ENCODE measurements at regions not wholly inside any gene's neighbourhood (a gene's known extent, or its start where the extent isn't known, plus 50 kb on each side); places are given as distances from the start of the nearest gene placed in this dataset.
A peak's percentile ranks its signal among the peaks of the same experiment; 100 is the strongest.
"Not testable (repeated sequence)": the region's sequence is repeated elsewhere in the genome, so short reads cannot be mapped to it uniquely, and the experiment has no call there.

- DNase-seq (ENCODE audit: low read depth), result not testable (repeated sequence)
Measured at GRCh38 chr20:30295967-30296366, 961.5 kb upstream of the DEFB115 start.

- DNase-seq (ENCODE audit: low read depth), result not testable (repeated sequence)
Measured at GRCh38 chr20:30297878-30298595, 959.4 kb upstream of the DEFB115 start.

- not testable (repeated sequence) for DNase-seq (ENCODE audit: low read depth)
Measured at GRCh38 chr20:30300220-30300642, 957.2 kb upstream of the DEFB115 start.

GRCh38 chr20:30302786-30303185 lies 954.7 kb upstream of the DEFB115 start:
- DNase-seq (ENCODE audit: low read depth), result not testable (repeated sequence)

GRCh38 chr20:30309938-30310337 lies 947.5 kb upstream of the DEFB115 start:
- not testable (repeated sequence) for DNase-seq (ENCODE audit: low read depth)

GRCh38 chr20:30310385-30310784 lies 947.1 kb upstream of the DEFB115 start:
- DNase-seq (ENCODE audit: low read depth), result not testable (repeated sequence)

- DNase-seq (ENCODE audit: low read depth), result not testable (repeated sequence)
Measured at GRCh38 chr20:30312220-30312619, 945.2 kb upstream of the DEFB115 start.

- not testable (repeated sequence) for DNase-seq (ENCODE audit: low read depth)
Measured at GRCh38 chr20:30313660-30314059, 943.8 kb upstream of the DEFB115 start.

GRCh38 chr20:30316063-30316462 lies 941.4 kb upstream of the DEFB115 start:
- not testable (repeated sequence) for DNase-seq (ENCODE audit: low read depth)

- not testable (repeated sequence) for DNase-seq (ENCODE audit: low read depth)
Measured at GRCh38 chr20:30316532-30317299, 940.7 kb upstream of the DEFB115 start.

- not testable (repeated sequence) for DNase-seq (ENCODE audit: low read depth)
Measured at GRCh38 chr20:30333744-30334143, 923.7 kb upstream of the DEFB115 start.

GRCh38 chr20:30337556-30337955 lies 919.9 kb upstream of the DEFB115 start:
- not testable (repeated sequence) for DNase-seq (ENCODE audit: low read depth)

GRCh38 chr20:30348932-30349331 lies 908.5 kb upstream of the DEFB115 start:
- not testable (repeated sequence) for DNase-seq (ENCODE audit: low read depth)

GRCh38 chr20:30356854-30357467 lies 900.5 kb upstream of the DEFB115 start:
- DNase-seq (ENCODE audit: low read depth), result not testable (repeated sequence)

GRCh38 chr20:30361756-30362155 lies 895.7 kb upstream of the DEFB115 start:
- DNase-seq (ENCODE audit: low read depth), result not testable (repeated sequence)

- DNase-seq (ENCODE audit: low read depth), result not testable (repeated sequence)
Measured at GRCh38 chr20:30376430-30376766, 881.1 kb upstream of the DEFB115 start.

- DNase-seq (ENCODE audit: low read depth), result peak; percentile 89
Measured at GRCh38 chr20:30376767-30377658, 880.5 kb upstream of the DEFB115 start.

- DNase-seq (ENCODE audit: low read depth), result not testable (repeated sequence)
Measured at GRCh38 chr20:30378317-30378716, 879.1 kb upstream of the DEFB115 start.

GRCh38 chr20:30378721-30379120 lies 878.7 kb upstream of the DEFB115 start:
- not testable (repeated sequence) for DNase-seq (ENCODE audit: low read depth)

GRCh38 chr20:30384841-30385240 lies 872.6 kb upstream of the DEFB115 start:
- not testable (repeated sequence) for DNase-seq (ENCODE audit: low read depth)

- not testable (repeated sequence) for DNase-seq (ENCODE audit: low read depth)
Measured at GRCh38 chr20:30386099-30386498, 871.4 kb upstream of the DEFB115 start.

- not testable (repeated sequence) for DNase-seq (ENCODE audit: low read depth)
Measured at GRCh38 chr20:30387823-30388222, 869.6 kb upstream of the DEFB115 start.

All from stimulated activated CD4-positive, alpha-beta T cell treated with anti-CD3 and anti-CD28 coated beads, Interleukin-2, amount 100 ng/mL, for 4 hours (primary cell).